K562 (cell line): ENCODE measurements at regions not wholly inside any gene's neighbourhood (a gene's known extent, or its start where the extent isn't known, plus 50 kb on each side); places are given as distances from the start of the nearest gene placed in this dataset.

Experiments
- ATAC-seq: fragments of 200-7000 bp; cut with Tn5 transposase; 3 replicates; pipeline ENCODE4 v1.9.1; 2020; ENCODE audit warnings: moderate library complexity
- BruUV-seq: library from RNA; stranded (reverse); fragments of 400-500 nt; replicated peaks from 2 replicates; lab custom pipeline; 2021; lab: Mats Ljungman, UMichigan
- CTCF ChIA-PET: fragments of 300-600 bp; formaldehyde crosslinking; extraction: SDS; loops from one replicate; lab custom pipeline; 2021; ENCODE audit warnings: low intra/inter-chr PET ratio; lab: Yijun Ruan, JAX
- POLR2A ChIA-PET: fragments of 300-600, 350-650 bp; sonication (Branson Sonifier 250); formaldehyde crosslinking; extraction: SDS; loops from one replicate; lab custom pipeline; 2021; ENCODE audit warnings: antibody characterized with exemption, inconsistent platforms; lab: Yijun Ruan, JAX
- DNase-seq, 4 experiments: peaks; one replicate each; pipeline versions ENCODE4 v3.0.0 to v3.0.0-alpha.2; 2011 to 2018; ENCODE audit warnings: low spot score in 3 of 4, mixed read lengths in 3 of 4; ENCODE audit errors: extremely low read depth in 1 of 4
- FAIRE-seq: peaks from 2 replicates; lab custom pipeline; 2011; peaks lifted over from hg19 to GRCh38; lab: Jason Lieb, UNC
- H2AFZ ChIP-seq: 2 replicates; pipeline ENCODE4 v1.6.0; 2011; ENCODE audit warnings: low read depth, low read length, control low read depth, inconsistent platforms
- H3K27ac ChIP-seq: fragments of 200-600 bp; 3 replicates; pipeline ENCODE4 v1.8.0; 2011; ENCODE audit warnings: low read depth, mild to moderate bottlenecking, control low read depth, inconsistent platforms, low read length, moderate library complexity, mixed read lengths; ENCODE audit errors: extremely low read depth
- H3K27me3 ChIP-seq, 2 experiments: fragments of 300-600 bp in 1 of 2; 2 replicates in 1 of 2; 3 replicates in 1 of 2; pipeline versions ENCODE4 v1.6.0 to v1.8.0; 2011; ENCODE audit warnings: inconsistent platforms in 2 of 2, low read length in 2 of 2, mild to moderate bottlenecking in 1 of 2, mixed read lengths in 1 of 2, moderate library complexity in 1 of 2; ENCODE audit not compliant: control insufficient read depth in 2 of 2, insufficient read depth in 2 of 2
- H3K36me3 ChIP-seq: fragments of 300-600 bp; 3 replicates; pipeline ENCODE4 v1.8.0; 2011; ENCODE audit warnings: mild to moderate bottlenecking, low read length, inconsistent platforms; ENCODE audit not compliant: control insufficient read depth, insufficient read depth
- H3K4me1 ChIP-seq, 2 experiments: fragments of 200-600 bp in 1 of 2; replicated peaks in 1 of 2; 2 replicates in 1 of 2; 3 replicates in 1 of 2; pipeline versions ENCODE4 v1.5.1 to v1.8.0; 2011; ENCODE audit warnings: inconsistent platforms in 2 of 2, low read length in 2 of 2, mild to moderate bottlenecking in 1 of 2, mixed read lengths in 1 of 2, moderate library complexity in 1 of 2; ENCODE audit not compliant: control insufficient read depth in 2 of 2, insufficient read depth in 2 of 2
- H3K4me2 ChIP-seq: 2 replicates; pipeline ENCODE4 v1.6.1; 2011; ENCODE audit warnings: low read length, control low read depth, inconsistent platforms, mixed read lengths; ENCODE audit not compliant: insufficient read depth
- H3K4me3 ChIP-seq: fragments of 200-600 bp; sonication (generic), shearing (Covaris generic); 2 replicates; pipeline ENCODE4 v1.5.1; 2016; ENCODE audit warnings: control low read depth, inconsistent platforms
- H3K79me2 ChIP-seq: fragments of 200-600 bp; 3 replicates; pipeline ENCODE4 v1.8.0; 2011; ENCODE audit warnings: low read length, inconsistent platforms; ENCODE audit not compliant: control insufficient read depth, insufficient read depth
- H3K9ac ChIP-seq, 2 experiments: 2 replicates each; pipeline versions ENCODE4 v1.6.0 to v1.6.1; 2011; ENCODE audit warnings: low read depth in 2 of 2, low read length in 2 of 2, control low read depth in 1 of 2, inconsistent platforms in 1 of 2, mild to moderate bottlenecking in 1 of 2, mixed read lengths in 1 of 2; ENCODE audit not compliant: insufficient read depth in 1 of 2
- H3K9me1 ChIP-seq: one replicate; pipeline ENCODE4 v1.6.0; 2011; ENCODE audit warnings: inconsistent platforms, mild to moderate bottlenecking, low read length, moderate library complexity; ENCODE audit not compliant: control insufficient read depth, insufficient read depth
- H3K9me3 ChIP-seq: replicated peaks from 2 replicates; pipeline ENCODE4 v1.5.1; 2011; ENCODE audit warnings: low read depth, low read length, inconsistent platforms; ENCODE audit not compliant: control insufficient read depth, insufficient read depth
- H4K20me1 ChIP-seq: replicated peaks from 2 replicates; pipeline ENCODE4 v1.6.1; 2011; ENCODE audit warnings: low read length, inconsistent platforms, mixed read lengths; ENCODE audit not compliant: control insufficient read depth, insufficient read depth
- FIP1L1 ChIP-seq: fragments of 200-400 bp; formaldehyde crosslinking; IDR thresholded peaks from 2 replicates; pipeline ENCODE4 v1.6.1; 2018; ENCODE audit warnings: mild to moderate bottlenecking, low read depth, low read length; ENCODE audit not compliant: poor library complexity, severe bottlenecking
- PHB ChIP-seq: fragments of 250-450 bp; sonication (Bioruptor Pico); IDR thresholded peaks from 2 replicates; pipeline ENCODE4 v1.5.0; 2021
- ZNF121 ChIP-seq: sonication (generic); formaldehyde crosslinking; conservative IDR thresholded peaks from 2 replicates; pipeline ENCODE4 v1.8.0; 2022; ENCODE audit warnings: missing genetic modification reagents
- ZNF217 ChIP-seq: sonication (generic); formaldehyde crosslinking; IDR thresholded peaks from 2 replicates; pipeline ENCODE4 v1.8.0; 2022; ENCODE audit warnings: mild to moderate bottlenecking, missing genetic modification reagents
- ZNF764 ChIP-seq: fragments of 250-450 bp; sonication (Bioruptor Pico); IDR thresholded peaks from 2 replicates; pipeline ENCODE4 v1.4.0; 2020; ENCODE audit warnings: low read depth, mild to moderate bottlenecking, moderate library complexity
- in situ Hi-C: fragments of 300-500 bp; cut with MboI; formaldehyde crosslinking; loops from 4 replicates; pipeline ENCODE4 v1.15.0; 2018; ENCODE audit warnings: inconsistent platforms, mixed read lengths
- intact Hi-C: fragments of 100-400 bp; cut with micrococcal nuclease; formaldehyde crosslinking; loops from 2 replicates; pipeline ENCODE4 v1.14.2; 2022
- TF ChIP-seq, protein P1 (sequence below): fragments of 450-650 bp; formaldehyde crosslinking; IDR thresholded peaks from 2 replicates; pipeline ENCODE4 v1.4.0; 2020; ENCODE audit warnings: mild to moderate bottlenecking, mixed read lengths

GRCh38 chr5:40321514-40321913 is 358.2 kb upstream of the PTGER4 start:
- DNase-seq: no peak
- in situ Hi-C loops (no loop called here), intact Hi-C loops (no loop called here)
- H3K36me3 ChIP-seq: no peaks in the 10 kb centered on the region
- BruUV-seq: no TSS peak
- H3K4me3 ChIP-seq: no peak overlapping the region
- no peak for ATAC-seq
- TF ChIP-seq PHB: no peak
- no peak for TF ChIP-seq ZNF217 (CRISPR knock-in tag)
- TF ChIP-seq ZNF121 (CRISPR knock-in tag): no peak
- no peak for TF ChIP-seq ZNF764 (CRISPR knock-in tag)
- H4K20me1 ChIP-seq: no peaks in the 10 kb centered on the region
- CTCF ChIA-PET: no interaction called here
- no peak for FAIRE-seq
- H3K9ac ChIP-seq: no peak overlapping the region
- no peaks in the 10 kb centered on the region for H3K9me1 ChIP-seq
- H3K4me1 ChIP-seq: no peaks in the 10 kb centered on the region
- H3K79me2 ChIP-seq: no peaks in the 10 kb centered on the region
- H3K9me3 ChIP-seq: no peaks in the 10 kb centered on the region; the same call in 1 of the 2 replicates
- POLR2A ChIA-PET: no interaction called here
- no peaks in the 10 kb centered on the region for H3K27me3 ChIP-seq
- no peak overlapping the region for H3K4me2 ChIP-seq
- no peak overlapping the region for H3K27ac ChIP-seq
- H2AFZ ChIP-seq: no peak overlapping the region

GRCh38 chr5:40318395-40318794 is 361.3 kb upstream of the PTGER4 start:
- H3K36me3 ChIP-seq: no peaks in the 10 kb centered on the region
- H3K9me1 ChIP-seq: no peaks in the 10 kb centered on the region
- ATAC-seq: no peak
- H3K27ac ChIP-seq: no peak overlapping the region
- H3K4me3 ChIP-seq: no peak overlapping the region
- no peaks in the 10 kb centered on the region for H3K79me2 ChIP-seq
- H3K4me2 ChIP-seq: no peak overlapping the region
- ChIA-PET POLR2A (interaction anchor here (1.3 kb wide), 1 partner anchor 16 kb away, joined by 3 read pairs; no protein-coding TSS in a partner anchor), CTCF (no interaction called here)
- in situ Hi-C loops (no loop called here), intact Hi-C loops (no loop called here)
- no peak for DNase-seq
- H3K9ac ChIP-seq: no peak overlapping the region
- H2AFZ ChIP-seq: no peak overlapping the region
- TF ChIP-seq, protein P1, sequence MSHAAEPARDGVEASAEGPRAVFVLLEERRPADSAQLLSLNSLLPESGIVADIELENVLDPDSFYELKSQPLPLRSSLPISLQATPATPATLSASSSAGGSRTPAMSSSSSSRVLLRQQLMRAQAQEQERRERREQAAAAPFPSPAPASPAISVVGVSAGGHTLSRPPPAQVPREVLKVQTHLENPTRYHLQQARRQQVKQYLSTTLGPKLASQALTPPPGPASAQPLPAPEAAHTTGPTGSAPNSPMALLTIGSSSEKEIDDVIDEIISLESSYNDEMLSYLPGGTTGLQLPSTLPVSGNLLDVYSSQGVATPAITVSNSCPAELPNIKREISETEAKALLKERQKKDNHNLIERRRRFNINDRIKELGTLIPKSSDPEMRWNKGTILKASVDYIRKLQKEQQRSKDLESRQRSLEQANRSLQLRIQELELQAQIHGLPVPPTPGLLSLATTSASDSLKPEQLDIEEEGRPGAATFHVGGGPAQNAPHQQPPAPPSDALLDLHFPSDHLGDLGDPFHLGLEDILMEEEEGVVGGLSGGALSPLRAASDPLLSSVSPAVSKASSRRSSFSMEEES: no peak
- TF ChIP-seq FIP1L1: no peak
- H3K27me3 ChIP-seq: no peaks in the 10 kb centered on the region
- no peaks in the 10 kb centered on the region; the same call in 1 of the 2 replicates for H3K9me3 ChIP-seq
- H3K4me1 ChIP-seq: no peaks in the 10 kb centered on the region
- BruUV-seq: no TSS peak
- FAIRE-seq: no peak
- no peaks in the 10 kb centered on the region for H4K20me1 ChIP-seq
